Ureter (tissue), 1 donor: ENCODE measurements at regions not wholly inside any gene's neighbourhood (a gene's known extent, or its start where the extent isn't known, plus 50 kb on each side); places are given as distances from the start of the nearest gene placed in this dataset.
"Not testable (repeated sequence)": the region's sequence is repeated elsewhere in the genome, so short reads cannot be mapped to it uniquely, and the experiment has no call there.

Experiments
- DNase-seq: peaks from one replicate; pipeline ENCODE4 v3.0.0-alpha.2; 2020; ENCODE audit warnings: low spot score
- donor health status: DM: yes; HTN: yes; CAD: no.

GRCh38 chr14:106315436-106315835 is 789.1 kb downstream of the TMEM121 start:
- DNase-seq = no peak

- no peak for DNase-seq
These were observed 791.2 kb downstream of the TMEM121 start for GRCh38 chr14:106317593-106317992.

GRCh38 chr14:106318700-106319099 is 792.3 kb downstream of the TMEM121 start:
- DNase-seq = no peak

- not testable (repeated sequence) for DNase-seq
These were observed 797.6 kb downstream of the TMEM121 start for GRCh38 chr14:106323970-106324369.

GRCh38 chr14:106327234-106327633 is 800.9 kb downstream of the TMEM121 start:
- DNase-seq = no peak

GRCh38 chr14:106327702-106328353 is 801.4 kb downstream of the TMEM121 start:
- DNase-seq = not testable (repeated sequence)

GRCh38 chr14:106329243-106329642 is 802.9 kb downstream of the TMEM121 start:
- DNase-seq = not testable (repeated sequence)

GRCh38 chr14:106329987-106330774 is 803.8 kb downstream of the TMEM121 start:
- not testable (repeated sequence) for DNase-seq

- peak; percentile 64 for DNase-seq
These were observed 808.2 kb downstream of the TMEM121 start for GRCh38 chr14:106334428-106335109.

- DNase-seq = not testable (repeated sequence)
These were observed 808.7 kb downstream of the TMEM121 start for GRCh38 chr14:106335110-106335429.

GRCh38 chr14:106338775-106339174 is 812.4 kb downstream of the TMEM121 start:
- not testable (repeated sequence) for DNase-seq

GRCh38 chr14:106340658-106341057 is 814.3 kb downstream of the TMEM121 start:
- not testable (repeated sequence) for DNase-seq

- not testable (repeated sequence) for DNase-seq
These were observed 814.8 kb downstream of the TMEM121 start for GRCh38 chr14:106341161-106341560.

- no peak for DNase-seq
These were observed 817.2 kb downstream of the TMEM121 start for GRCh38 chr14:106343626-106344025.

GRCh38 chr14:106344065-106344614 is 817.8 kb downstream of the TMEM121 start:
- not testable (repeated sequence) for DNase-seq

GRCh38 chr14:106344791-106345479 is 818.6 kb downstream of the TMEM121 start:
- DNase-seq = not testable (repeated sequence)

GRCh38 chr14:106346084-106346483 is 819.7 kb downstream of the TMEM121 start:
- no peak for DNase-seq

GRCh38 chr14:106346534-106347290 is 820.3 kb downstream of the TMEM121 start:
- no peak for DNase-seq

- no peak for DNase-seq
These were observed 821.0 kb downstream of the TMEM121 start for GRCh38 chr14:106347291-106347778.

- DNase-seq = no peak
These were observed 821.7 kb downstream of the TMEM121 start for GRCh38 chr14:106347890-106348755.
